GM18858 (cell line): ENCODE measurements at regions not wholly inside any gene's neighbourhood (a gene's known extent, or its start where the extent isn't known, plus 50 kb on each side); places are given as distances from the start of the nearest gene placed in this dataset.

Experiments used
- ATAC-seq: cut with Tn5 transposase; IDR thresholded peaks from one replicate; pipeline ENCODE4 v1.9.1; 2021; ENCODE audit not compliant: unreplicated experiment

- peak; percentile 87 for ATAC-seq
These were observed 191.2 kb downstream of the PIK3R1 start for GRCh38 chr5:68406767-68407241.

- ATAC-seq: peak; percentile 8
These were observed 192.0 kb downstream of the PIK3R1 start for GRCh38 chr5:68407311-68408239.

- no peak for ATAC-seq
These were observed 192.9 kb downstream of the PIK3R1 start for GRCh38 chr5:68408345-68408871.

- ATAC-seq: no peak
These were observed 193.7 kb downstream of the PIK3R1 start for GRCh38 chr5:68409259-68409658.

GRCh38 chr5:68411161-68411560 lies 195.6 kb downstream of the PIK3R1 start:
- no peak for ATAC-seq

GRCh38 chr5:68415177-68416085 lies 199.9 kb downstream of the PIK3R1 start:
- no peak for ATAC-seq

GRCh38 chr5:68416714-68417113 lies 201.2 kb downstream of the PIK3R1 start:
- no peak for ATAC-seq

- ATAC-seq: no peak
These were observed 202.6 kb downstream of the PIK3R1 start for GRCh38 chr5:68418201-68418600.

GRCh38 chr5:68418680-68419079 lies 203.1 kb downstream of the PIK3R1 start:
- no peak for ATAC-seq

- no peak for ATAC-seq
These were observed 203.6 kb downstream of the PIK3R1 start for GRCh38 chr5:68419081-68419636.

GRCh38 chr5:68419637-68420452 lies 204.3 kb downstream of the PIK3R1 start:
- ATAC-seq: no peak

GRCh38 chr5:68420476-68421344 lies 205.2 kb downstream of the PIK3R1 start:
- no peak for ATAC-seq

- no peak for ATAC-seq
These were observed 206.1 kb downstream of the PIK3R1 start for GRCh38 chr5:68421485-68422220.

GRCh38 chr5:68423154-68423811 lies 207.7 kb downstream of the PIK3R1 start:
- ATAC-seq: no peak

- peak; percentile 88 for ATAC-seq
These were observed 209.4 kb downstream of the PIK3R1 start for GRCh38 chr5:68424799-68425537.

GRCh38 chr5:68426586-68426985 lies 211.0 kb downstream of the PIK3R1 start:
- no peak for ATAC-seq

GRCh38 chr5:68428231-68428811 lies 212.8 kb downstream of the PIK3R1 start:
- ATAC-seq: no peak
